Erythroblast (primary cell): ENCODE measurements at regions not wholly inside any gene's neighbourhood (a gene's known extent, or its start where the extent isn't known, plus 50 kb on each side); places are given as distances from the start of the nearest gene placed in this dataset.

Experiments used
- GATA1 ChIP-seq: IDR thresholded peaks from 2 replicates; pipeline ENCODE4 v1.6.1; 2011; ENCODE audit warnings: low read depth, mild to moderate bottlenecking, control low read depth, low read length, moderate library complexity
- POLR2A ChIP-seq: IDR thresholded peaks from 2 replicates; pipeline ENCODE4 v1.6.1; 2011; ENCODE audit warnings: mild to moderate bottlenecking, low read length

DNA sequence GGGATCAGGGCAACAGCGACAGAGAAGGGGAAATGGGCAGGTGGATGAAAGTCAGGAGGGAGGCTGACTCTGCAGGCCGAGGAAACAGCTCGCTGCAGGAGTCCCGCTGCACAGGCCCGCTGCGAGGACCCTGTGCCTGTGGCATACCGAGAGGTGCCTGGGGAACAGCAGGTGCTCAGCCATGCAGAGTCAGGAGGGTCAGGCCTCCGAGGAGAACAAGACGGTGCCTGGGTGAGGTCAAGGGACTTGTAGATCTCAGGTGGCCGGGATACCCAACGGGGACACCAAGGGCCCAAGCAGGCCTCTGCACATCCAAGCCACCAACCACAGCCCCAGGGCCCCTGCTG lies 67.5 kb downstream of the NCOR2 start:
- TF ChIP-seq POLR2A (no peak), GATA1 (no peak)
